Fibroblast of peridontal ligament (primary cell): ENCODE measurements at regions not wholly inside any gene's neighbourhood (a gene's known extent, or its start where the extent isn't known, plus 50 kb on each side); places are given as distances from the start of the nearest gene placed in this dataset.
"Not testable (repeated sequence)": the region's sequence is repeated elsewhere in the genome, so short reads cannot be mapped to it uniquely, and the experiment has no call there.

ENCODE experiments used
- DNase-seq: peaks from one replicate; pipeline ENCODE4 v3.0.0-alpha.2; 2010; ENCODE audit errors: extremely low read depth

DNA sequence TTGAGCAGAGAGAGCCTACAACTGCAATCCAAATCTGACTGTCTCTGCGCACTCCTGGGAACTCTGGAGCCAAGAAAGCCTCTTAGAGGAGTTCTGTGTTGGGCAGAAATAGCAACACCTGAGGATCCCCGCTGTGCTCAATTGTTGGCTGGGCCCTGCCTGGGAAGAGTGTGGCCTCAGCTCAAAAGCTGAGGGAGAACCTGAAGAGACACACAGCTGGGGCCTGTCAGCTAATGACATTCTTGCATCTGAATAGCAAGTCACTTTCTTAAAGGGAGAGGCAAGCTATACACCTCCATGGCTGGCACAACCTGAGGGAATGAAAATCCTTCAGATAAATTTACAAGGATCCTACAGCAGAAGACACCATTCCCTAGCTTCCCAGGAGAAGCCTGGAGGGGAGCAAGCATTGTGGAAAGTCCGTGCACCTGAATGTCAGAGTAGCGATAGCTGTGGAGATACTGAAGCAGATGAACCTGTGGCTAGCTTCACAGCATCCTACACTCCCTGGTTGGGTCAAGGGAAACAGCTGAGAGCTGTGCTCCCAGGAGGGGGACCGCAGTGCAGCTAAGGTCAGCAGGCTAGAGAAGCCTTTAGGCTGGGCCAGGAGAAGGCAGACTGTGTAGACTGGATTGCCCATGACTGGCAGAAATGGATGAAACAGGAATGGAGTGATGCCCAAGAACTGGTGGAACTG is 159.9 kb upstream of the PFN2 start:
- DNase-seq: no peak

DNA sequence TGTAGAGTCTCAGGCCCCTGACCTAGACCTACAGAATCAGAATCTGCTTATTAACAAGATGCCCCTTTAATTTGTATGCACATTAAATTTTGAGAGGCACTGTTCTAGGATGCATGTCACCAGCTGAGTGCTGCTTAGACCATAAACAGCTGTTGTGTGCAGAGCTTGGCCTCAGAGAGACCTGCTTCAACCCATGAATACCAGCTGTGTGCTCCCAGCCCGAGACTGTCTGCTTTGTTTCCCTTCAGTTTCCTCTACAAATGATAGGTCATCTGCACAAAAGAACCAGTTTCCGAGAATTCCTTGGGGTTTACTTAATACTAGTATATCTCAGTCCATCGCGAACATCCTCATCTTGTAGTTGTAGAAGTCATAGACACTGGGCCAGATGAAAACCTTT is 158.5 kb upstream of the PFN2 start:
- no peak for DNase-seq

DNA sequence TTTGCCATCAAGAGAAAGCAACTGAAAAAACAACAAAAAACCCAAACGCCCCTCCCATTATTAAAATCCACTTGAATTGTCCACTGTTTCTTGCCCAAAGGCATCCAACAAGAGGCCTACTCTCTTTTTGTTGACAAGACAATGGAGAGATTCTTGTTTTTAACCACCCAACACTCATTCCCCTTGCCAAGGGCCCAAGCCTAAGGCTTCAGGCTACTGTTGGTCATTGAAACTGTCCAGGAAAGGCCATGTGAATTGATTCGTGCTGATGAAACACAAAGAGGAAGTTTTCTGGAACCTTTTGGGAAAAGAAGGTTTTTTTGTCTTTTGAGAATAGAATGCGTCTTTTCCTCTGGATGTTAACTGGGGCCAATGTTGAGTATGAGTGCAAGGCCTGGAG is 157.4 kb upstream of the PFN2 start:
- no peak for DNase-seq

DNA sequence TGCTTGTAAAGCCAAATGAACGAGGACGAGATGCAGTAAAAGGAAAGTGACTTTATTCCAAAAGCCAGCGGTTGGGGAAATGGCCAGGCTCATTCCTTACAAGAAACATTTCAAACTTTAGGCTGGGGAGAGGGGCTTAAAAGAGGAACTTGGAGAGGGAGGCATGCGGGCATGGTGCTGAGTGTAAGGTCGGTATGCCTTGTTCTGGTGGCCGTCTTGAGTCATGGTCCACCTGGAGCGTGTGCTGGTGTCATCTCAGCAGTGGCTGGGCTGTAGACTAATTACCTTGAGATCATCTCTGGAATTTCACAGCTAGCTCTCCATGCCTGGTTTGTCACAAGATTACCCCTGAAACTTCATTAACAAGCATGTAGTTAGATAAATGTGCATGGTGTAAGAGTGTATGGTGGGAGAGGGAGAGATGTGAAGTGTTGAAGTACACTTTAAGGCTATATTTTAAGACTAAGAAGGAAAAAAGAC is 156.4 kb upstream of the PFN2 start:
- DNase-seq: no peak

DNA sequence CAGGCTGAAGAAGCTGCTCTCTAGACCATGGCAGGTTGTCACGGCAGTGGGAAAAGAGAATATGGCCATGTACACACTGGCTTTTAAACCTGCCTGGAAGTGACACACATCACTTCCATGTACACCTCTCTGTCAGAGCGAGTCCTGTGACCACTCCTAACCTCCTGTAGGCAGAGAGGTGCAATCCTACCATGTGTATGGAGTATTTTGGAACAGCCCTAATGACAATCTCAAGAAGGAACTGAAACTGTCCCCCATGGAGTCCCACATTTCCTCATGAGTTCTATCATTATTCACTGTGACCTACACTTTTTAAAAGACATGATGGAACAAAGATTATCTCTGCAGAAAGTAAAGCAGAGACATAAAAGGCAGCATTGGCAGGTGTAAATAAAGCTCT is 153.4 kb upstream of the PFN2 start:
- no peak for DNase-seq

DNA sequence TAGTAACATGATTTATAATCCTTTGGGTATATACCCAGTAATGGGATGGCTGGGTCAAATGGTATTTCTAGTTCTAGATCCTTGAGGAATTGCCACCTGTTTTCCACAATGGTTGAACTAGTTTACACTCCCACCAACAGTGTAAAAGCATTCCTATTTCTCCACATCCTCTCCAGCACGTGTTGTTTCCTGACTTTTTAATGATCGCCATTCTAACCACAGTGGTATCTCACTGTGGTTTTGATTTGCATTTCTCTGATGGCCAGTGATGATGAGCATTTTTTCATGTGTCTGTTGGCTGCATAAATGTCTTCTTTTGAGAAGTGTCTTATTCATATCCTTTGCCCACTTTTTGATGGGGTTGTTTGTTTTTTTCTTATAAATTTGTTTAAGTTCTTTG is 152.6 kb upstream of the PFN2 start:
- not testable (repeated sequence) for DNase-seq

DNA sequence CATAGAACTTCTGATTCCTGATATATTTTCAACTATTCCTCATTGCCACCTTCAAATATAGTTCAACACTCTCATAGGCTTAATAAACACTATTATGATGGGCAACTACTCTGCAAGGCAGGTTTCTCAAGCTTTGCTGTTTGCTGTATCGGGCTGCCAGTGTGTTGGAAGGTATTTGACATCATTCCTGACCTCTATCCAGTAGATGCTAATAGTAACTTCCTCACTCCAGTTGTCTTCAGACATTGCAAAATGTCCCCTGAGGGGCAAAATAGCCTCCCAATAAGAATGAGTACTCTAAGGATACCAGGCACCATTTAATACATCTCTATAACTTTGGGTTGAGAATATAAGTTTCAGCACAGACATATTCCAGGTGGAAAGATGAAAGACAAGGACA is 147.5 kb upstream of the PFN2 start:
- no peak for DNase-seq

DNA sequence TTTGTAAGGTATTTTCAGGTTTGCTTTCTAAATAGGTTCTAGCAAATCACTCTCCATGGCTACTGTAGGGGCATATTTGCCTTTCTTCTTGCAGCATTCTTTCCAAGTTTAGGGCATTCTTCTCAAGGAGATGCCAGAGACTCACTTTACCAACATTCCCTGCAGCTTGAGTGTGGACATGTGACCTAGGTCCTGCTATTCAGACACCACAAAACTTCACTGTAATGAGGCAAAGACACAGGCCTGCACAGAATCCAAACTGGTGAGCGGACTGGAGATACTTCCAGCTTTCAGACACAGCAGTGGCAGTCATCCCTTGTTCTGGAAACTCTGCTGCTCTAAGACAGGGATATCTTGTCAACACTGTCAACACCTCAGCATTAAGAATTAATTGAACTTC is 146.4 kb upstream of the PFN2 start:
- DNase-seq: no peak

DNA sequence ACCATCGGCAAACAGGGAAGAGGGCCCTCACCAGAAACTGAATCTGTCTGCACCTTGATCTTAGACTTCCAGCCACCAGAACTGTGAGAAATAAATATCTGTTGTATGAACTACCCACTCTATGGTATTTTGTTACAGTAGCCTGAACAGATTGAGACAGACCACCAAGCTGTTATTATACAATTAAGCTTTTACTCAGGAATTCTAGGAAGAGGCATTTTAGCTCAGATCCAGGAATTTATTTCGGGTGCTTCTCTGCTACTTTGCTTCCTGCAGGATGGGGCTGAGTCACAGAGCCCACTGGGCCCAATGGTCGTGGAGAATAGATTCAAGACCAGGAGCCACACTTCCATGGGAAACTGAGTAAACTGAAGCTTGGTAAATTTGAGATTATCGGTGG is 145.5 kb upstream of the PFN2 start:
- peak; percentile 11 for DNase-seq

DNA sequence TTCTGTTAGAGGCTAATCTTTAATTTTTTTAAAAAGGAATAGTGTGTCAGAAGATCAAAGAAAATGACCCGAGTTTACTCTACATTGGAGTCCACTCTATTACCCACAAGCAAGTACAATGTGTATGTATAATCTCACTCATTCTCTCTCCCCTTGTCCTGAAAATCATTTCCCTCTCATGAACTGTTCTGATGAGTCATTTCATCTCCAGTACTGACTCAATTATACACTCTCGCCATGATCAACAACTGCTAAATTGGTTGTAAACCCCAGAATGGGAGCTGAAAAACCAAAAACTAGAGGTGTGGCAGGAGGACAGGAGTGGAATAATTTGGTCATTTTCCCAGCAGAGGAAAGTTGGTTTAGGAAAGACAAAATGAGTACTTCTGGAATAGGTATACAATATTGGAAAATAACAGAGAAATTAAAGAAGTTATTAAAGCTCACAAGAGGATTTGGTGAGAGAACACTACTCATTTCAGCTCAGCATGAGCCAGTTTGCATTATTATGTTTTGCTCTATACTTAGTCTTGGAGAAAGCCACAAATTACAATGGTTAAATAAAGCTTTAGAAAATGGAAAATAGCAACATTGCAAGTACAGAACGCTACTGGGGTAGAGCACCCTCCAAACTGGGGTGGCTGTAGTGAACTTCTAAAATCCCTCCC is 144.3 kb upstream of the PFN2 start:
- DNase-seq: peak; percentile 68

DNA sequence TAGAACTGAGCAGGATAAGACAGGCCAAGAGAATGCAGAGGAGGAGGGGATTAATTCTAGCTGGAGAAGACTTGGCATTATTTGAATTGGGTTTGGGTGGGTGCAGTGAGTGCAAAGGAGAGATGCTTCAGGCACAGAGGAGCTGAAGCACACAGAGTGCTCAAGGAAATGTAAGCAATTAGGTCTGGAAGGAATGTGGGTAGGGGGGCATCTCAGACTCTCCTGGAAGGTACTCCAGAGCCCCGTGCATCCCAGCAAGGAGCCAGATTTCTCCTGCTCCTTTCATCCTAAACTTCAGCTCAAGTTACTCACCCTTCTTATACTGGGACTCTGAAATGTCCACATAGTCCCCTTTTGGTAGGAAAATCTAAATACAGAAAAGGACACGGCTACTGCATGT is 143.6 kb upstream of the PFN2 start:
- no peak for DNase-seq

DNA sequence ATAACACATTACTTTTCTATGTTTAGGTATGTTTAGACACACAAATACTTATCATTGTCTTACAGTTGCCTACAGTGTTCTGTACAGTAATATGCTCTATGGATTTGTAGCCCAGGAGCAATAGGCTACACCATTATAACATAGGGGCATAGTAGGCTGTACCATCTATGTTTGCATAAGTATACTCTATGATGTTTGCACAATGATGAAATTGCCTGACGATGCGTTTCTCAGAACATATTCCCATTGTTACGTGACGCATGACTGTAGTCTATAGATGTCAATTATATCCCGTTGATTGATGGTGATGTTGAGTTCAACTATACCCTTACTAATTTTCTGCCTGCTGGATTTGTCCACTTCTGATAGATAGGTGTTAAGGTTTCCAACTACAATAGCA is 139.4 kb upstream of the PFN2 start:
- DNase-seq: no peak

DNA sequence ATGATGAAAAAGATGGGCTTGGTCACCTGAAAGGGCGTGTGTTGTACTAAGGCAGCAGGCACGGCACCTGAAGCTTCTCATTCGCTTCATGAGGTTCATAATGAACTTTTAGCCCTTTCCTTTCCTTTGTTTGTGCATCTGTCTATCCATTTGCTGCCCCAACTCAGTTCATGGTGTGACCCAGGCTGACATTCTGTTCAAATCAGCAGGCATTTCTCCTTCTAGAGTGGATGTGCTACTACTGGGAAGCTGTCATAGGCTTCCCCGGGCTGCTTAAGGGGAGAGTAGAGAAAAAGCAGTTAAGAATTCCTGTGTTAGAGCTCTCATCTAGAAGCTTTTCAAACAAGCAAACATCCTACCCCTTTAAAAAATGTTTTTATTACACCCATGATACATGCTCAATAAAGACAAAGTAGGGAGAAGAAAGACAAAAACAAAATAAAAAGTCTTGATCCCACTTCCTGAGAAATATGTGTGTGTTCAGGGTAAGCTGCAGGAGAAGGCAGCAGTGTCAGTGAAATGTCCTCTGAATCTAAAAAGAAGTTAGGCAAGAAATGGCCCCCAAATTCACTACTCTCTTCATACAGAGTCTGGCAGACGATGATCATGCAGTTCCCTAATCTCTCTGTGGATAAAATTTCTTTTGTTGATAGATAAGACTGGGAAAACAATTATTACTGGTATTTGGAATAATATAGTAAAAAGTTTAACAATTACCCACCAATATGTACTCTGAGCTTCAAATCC is 136.9 kb upstream of the PFN2 start:
- no peak for DNase-seq

DNA sequence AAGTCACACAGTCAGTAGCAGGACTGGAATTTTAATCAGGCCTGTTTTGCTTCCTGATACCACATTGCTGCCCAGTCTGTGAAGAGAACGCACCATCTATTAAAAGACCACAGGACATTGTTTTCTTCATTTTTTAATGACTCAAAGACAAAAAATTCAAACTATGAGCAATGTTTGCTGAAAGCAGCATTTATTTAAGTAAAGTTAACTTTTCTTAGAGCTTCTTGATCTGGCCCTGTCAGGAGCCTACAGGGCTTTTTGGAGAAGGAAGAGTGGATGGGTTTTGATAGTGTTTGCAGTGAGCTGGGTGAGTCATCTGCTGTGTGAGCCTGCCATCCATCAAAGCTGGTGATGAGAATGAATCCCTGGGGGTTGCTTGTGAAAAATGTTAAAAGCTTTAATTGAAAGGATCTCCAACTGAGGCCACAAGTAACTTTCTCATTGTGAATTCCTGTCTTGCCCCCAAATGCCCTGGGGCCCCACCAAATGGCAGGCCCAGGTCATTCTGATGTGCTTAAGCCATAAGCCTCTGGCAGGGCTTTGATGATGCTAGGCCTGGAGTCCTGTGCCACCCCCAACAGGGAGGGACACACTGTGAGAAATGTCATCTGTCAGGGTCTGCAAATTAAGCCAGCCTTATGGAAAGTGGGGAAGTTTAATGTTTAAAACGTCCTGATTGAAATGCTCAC is 136.2 kb upstream of the PFN2 start:
- DNase-seq: peak; percentile 91

DNA sequence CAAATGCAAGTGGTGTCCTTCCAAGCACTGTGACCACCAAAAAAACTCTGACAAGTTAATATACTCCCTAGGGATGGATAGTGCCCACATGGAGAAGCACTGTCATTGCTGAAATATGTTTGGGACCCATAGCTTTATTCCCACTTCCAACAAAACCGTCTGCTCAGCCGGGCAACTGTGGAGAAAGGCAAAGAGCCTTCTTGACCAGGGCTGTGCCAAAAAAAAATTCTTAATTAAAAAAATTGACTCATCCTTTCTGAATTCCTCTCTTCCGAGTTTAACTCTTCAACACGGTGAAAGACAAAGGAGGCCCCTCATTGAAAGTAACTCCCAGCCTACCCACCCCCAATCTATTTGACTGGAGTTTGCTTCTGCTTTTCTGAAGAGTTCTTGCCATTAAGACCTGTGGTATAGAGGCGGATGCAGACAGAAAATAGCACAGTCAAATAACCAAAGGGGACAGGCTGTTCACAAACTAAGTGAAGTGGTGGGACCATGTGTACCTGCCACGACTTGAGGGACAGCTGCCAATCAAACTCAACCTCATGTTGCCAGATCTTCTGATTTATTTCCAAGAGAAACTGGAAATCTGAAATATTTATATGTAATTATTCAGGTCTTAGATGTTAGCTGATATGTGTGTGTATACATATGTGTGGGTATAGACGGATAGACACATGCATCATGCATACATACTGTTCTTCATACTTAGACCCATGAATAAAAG is 135.4 kb upstream of the PFN2 start:
- no peak for DNase-seq

DNA sequence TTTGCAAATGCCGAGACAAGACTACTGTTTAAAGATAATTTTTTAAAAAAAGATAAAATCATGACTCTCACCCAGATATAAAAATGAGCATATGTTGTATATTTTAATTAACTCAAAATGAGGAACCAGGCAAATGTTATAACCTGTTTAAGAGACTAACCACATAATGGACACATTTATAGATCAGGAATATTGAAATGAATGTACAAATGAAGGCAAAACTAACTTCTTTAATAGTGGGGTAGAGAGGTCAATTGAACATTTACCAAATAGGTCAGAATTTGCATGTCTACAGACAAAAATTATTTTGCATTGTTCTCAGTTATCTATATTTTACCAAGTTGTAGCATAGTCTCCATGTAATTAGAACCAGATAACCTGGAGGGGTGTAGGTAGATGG is 134.3 kb upstream of the PFN2 start:
- no peak for DNase-seq

DNA sequence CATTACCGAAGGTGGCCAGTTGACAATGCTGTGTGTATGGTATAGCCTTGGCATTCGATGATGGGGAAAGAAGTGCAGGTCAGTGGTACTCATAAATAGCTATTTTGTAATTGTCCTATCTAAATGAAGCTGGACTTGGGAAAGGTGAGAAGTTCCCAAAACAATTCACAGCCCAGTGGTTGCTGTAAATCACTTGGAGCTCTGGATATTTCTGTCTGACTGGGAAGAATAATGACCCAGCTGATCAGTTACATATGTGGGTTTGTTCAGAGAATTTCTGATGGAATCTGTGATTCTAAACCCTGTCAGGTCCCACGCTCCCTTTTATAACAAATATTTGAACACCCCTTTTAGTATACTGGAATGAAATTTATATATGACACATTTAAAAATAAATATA is 133.9 kb upstream of the PFN2 start:
- peak; percentile 43 for DNase-seq

DNA sequence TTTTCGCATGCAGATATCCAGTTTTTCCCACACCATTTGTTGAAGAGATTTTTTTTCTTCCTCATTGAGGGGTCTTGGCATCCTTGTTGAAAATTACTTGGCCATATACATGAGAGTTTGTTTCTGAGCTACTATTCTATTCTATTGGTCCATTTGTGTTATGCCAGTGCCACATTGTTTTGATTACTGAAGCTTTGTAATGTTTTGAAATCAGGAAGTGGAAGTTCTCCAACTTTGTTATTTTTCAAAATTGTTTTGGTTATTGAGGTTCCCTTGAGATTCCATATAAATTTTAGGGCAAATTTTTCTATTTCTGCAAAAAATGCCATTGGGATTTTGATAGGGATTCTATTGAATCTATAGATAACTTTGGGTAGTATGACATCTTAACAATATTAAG is 130.3 kb upstream of the PFN2 start:
- peak; percentile 62 for DNase-seq

DNA sequence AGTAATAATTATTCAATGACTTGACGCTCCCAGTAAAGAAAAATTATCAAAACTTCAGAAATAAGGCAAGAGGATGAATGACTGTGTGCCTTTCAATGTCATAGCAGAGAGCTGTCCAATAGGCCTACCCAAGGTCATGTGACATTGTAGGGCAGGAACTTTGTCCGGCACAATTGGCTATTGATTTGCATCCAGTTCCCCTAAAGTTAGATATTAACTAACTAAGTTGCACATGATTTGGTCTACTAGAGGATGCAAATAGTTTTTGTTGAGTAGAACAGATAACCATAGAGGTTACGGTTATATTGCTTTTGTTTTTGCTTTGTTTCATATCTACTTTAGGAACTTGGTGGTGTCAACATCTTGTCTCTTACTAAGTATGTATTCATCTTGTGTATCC is 127.9 kb upstream of the PFN2 start:
- no peak for DNase-seq

DNA sequence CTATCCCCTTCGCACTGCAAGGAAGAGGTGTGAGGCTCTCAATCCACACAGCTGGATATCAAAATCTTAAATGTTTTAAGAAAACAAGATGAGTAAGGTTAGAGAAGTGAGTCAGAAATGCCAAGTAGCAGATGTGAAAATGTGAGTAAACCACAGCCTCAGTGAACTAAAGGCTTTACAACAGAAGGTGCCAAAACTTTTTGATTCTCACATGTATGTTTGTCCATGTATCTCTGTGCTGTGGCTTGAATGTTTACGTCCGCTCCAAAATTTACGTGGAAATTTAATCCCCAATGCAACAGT is 126.8 kb upstream of the PFN2 start:
- DNase-seq: peak; percentile 73

DNA sequence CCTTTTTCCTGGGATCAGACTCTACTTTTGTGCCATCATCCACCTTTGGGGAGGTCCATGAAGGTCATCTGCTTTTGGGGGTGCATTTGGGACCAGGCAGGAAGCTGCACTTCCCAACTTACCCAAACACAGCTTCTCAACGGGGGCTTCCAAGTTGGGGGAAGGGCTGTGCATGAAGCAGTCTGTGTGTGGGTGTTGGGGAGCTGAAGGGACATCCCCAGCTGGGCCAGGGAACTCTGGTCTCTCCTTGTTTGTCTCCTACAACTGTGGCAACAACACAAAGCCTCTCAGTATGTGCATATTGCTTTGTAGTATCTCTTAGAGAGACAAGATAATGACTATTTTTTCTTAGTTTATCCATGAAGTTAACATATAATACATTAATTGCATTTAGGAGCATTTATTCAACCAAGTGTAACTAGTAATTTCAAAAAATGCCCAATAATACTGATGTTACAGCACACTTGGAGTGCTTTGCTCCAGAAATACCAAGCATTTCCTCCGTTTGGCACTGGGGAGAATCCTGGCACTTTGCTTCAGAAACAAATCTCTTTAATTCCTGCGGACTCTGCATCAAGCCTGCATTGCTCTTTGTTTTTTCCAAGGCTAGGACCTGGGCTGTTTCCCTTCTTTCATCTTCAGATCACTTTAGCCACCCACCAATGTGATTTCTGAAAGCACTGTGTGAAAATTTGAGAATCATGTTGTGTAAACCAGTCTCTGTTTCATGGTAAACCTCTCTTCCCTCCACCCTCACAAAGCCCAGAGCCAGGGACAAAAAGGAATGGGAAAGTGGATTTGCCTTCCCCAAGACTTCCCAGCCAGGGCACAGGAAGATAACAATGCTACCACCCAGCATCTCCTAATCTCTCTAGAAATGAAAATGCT is 126.2 kb upstream of the PFN2 start:
- peak; percentile 41 for DNase-seq
